MM.1S (cell line): ENCODE measurements at regions not wholly inside any gene's neighbourhood (a gene's known extent, or its start where the extent isn't known, plus 50 kb on each side); places are given as distances from the start of the nearest gene placed in this dataset.

Source experiments
- CTCF ChIP-seq: fragments of 300-600 bp; sonication (generic); IDR thresholded peaks from 2 replicates; pipeline ENCODE4 v1.5.1; 2016; ENCODE audit warnings: antibody characterized with exemption, low read length, mixed read lengths
- EZH2 ChIP-seq: fragments of 300-600 bp; sonication (generic); optimal IDR thresholded peaks from 2 replicates; pipeline ENCODE3; 2017; ENCODE audit warnings: low read depth, mild to moderate bottlenecking, antibody characterized with exemption, low read length, mixed read lengths
- EZH2phosphoT487 ChIP-seq: fragments of 300-600 bp; sonication (generic); IDR thresholded peaks from 2 replicates; pipeline ENCODE4 v1.6.1; 2018; ENCODE audit warnings: antibody characterized with exemption, low read length

DNA sequence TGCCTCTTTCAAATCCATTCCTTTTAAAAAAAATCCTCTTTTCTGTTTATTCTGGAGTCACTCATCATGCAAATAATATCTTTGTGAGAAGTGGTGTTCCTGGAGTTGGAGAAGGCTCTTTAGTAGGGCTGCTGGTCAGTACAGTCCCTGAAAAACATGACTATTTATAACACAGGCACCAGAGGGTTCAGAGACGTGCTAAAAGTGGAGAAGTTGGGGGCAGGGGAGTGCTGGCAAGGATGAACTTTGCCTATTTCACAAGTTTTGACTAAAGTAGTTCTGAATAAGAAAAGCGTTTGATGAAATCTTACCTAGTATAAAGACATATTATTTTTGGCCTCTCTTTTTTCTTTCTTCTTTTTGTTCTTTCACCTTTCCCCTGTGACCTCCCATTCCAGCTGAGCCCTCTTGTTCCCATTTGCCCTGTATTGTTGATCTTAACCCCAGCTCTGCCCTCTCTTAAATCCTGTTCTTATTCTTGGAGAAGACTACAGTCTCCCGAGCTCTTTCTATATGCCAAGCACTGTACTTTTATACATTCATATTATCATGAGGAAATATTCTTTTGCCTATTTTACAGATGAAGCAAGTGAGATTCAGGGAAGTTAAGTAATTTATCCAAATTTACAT, 129.1 kb downstream of the TM9SF2 start:
- TF ChIP-seq CTCF (no peak), EZH2phosphoT487 (no peak), EZH2 (no peak)
